ENCODE measurements at regions not wholly inside any gene's neighbourhood (a gene's known extent, or its start where the extent isn't known, plus 50 kb on each side); places are given as distances from the start of the nearest gene placed in this dataset.

DNA sequence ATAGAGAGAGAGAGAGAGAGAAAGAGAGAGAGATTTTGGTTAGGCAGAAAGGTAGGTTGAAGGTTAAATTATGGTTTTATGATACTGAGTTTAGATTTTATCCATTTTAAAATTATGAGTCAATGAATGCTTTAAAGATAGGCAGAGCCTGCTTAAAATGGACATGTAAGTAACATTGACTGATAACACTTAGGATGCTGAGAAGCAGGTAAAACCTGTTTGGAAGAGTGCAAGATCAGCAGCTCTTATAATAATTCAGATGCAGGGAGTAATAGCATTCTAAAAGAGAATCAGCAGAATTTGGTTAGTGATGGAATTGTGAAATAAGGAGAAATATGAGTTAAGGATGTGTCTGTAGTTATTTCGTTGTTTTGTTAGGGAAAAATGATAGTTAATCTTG, 446.6 kb downstream of the PLA2G4A start:
- no peak overlapping the region for H3K4me3 ChIP-seq (ENCODE audit: low read depth, low read length)
- H3K4me1 ChIP-seq (ENCODE audit: control insufficient read depth in 1 of 2, insufficient read depth in 2 of 2, low read length in 2 of 2) = no peaks in the 10 kb centered on the region
- H3K79me1 ChIP-seq (ENCODE audit: low read length) = no peaks in the 10 kb centered on the region
- no peaks in the 10 kb centered on the region for H3K9me3 ChIP-seq (ENCODE audit: insufficient read depth, low read depth, low read length)
- H2BK120ac ChIP-seq (ENCODE audit: insufficient read depth, low read length, poor library complexity) = no peak overlapping the region
- H3K27me3 ChIP-seq (ENCODE audit: insufficient read depth, low read length) = no peaks in the 10 kb centered on the region
- H3K4me2 ChIP-seq (ENCODE audit: low read length) = no peak overlapping the region
- H4K91ac ChIP-seq (ENCODE audit: low read depth, low read length) = no peak overlapping the region
- no peak overlapping the region for H4K12ac ChIP-seq (ENCODE audit: low read depth, low read length)
- no peaks in the 10 kb centered on the region for H3K79me2 ChIP-seq (ENCODE audit: control insufficient read depth, insufficient read depth, low read length, poor library complexity)
- no peak overlapping the region for H3K18ac ChIP-seq (ENCODE audit: low read length)
- H3K27ac ChIP-seq (ENCODE audit: low read depth, low read length) = no peak overlapping the region
- no peak overlapping the region for H3K9ac ChIP-seq (ENCODE audit: low read length)
- 100% methylated on average over 1 of the region's 1 CpG for WGBS (ENCODE audit: extremely low coverage, insufficient coverage, insufficient read length)
- H4K8ac ChIP-seq (ENCODE audit: low read depth, low read length) = no peak overlapping the region
- H3K14ac ChIP-seq (ENCODE audit: low read length) = no peak overlapping the region
- no peak overlapping the region for H2BK12ac ChIP-seq (ENCODE audit: low read length)
- no peaks in the 10 kb centered on the region for H3K36me3 ChIP-seq (ENCODE audit: control insufficient read depth in 1 of 2, insufficient read depth in 2 of 2, low read length in 2 of 2)
- H2AK5ac ChIP-seq (ENCODE audit: low read length) = no peak overlapping the region
- no peak overlapping the region for H3K23ac ChIP-seq (ENCODE audit: low read length)
- no peak overlapping the region for H3K4ac ChIP-seq (ENCODE audit: low read depth, low read length)
- DNase-seq = peak; percentile 29 to 75
- no peak overlapping the region for H2AFZ ChIP-seq (ENCODE audit: insufficient read depth, low read length, poor library complexity)
- H2BK5ac ChIP-seq (ENCODE audit: low read depth, low read length, poor library complexity) = no peak overlapping the region

GRCh38 chr1:187275985-187276575, 447.3 kb downstream of the PLA2G4A start:
- H3K9ac ChIP-seq (ENCODE audit: low read length) = no peak overlapping the region
- H3K27me3 ChIP-seq (ENCODE audit: insufficient read depth, low read length) = no peaks in the 10 kb centered on the region
- no peak overlapping the region for H3K4ac ChIP-seq (ENCODE audit: low read depth, low read length)
- no peaks in the 10 kb centered on the region for H3K36me3 ChIP-seq (ENCODE audit: control insufficient read depth in 1 of 2, insufficient read depth in 2 of 2, low read length in 2 of 2)
- no peak overlapping the region for H2BK5ac ChIP-seq (ENCODE audit: low read depth, low read length, poor library complexity)
- H4K8ac ChIP-seq (ENCODE audit: low read depth, low read length) = no peak overlapping the region
- no peak overlapping the region for H2BK120ac ChIP-seq (ENCODE audit: insufficient read depth, low read length, poor library complexity)
- no peaks in the 10 kb centered on the region for H3K79me1 ChIP-seq (ENCODE audit: low read length)
- no CpG with 5 or more reads among the region's 4 CpGs for WGBS (ENCODE audit: extremely low coverage, insufficient coverage, insufficient read length)
- H3K4me2 ChIP-seq (ENCODE audit: low read length) = no peak overlapping the region
- H3K79me2 ChIP-seq (ENCODE audit: control insufficient read depth, insufficient read depth, low read length, poor library complexity) = no peaks in the 10 kb centered on the region
- no peak overlapping the region for H2AFZ ChIP-seq (ENCODE audit: insufficient read depth, low read length, poor library complexity)
- H3K27ac ChIP-seq (ENCODE audit: low read depth, low read length) = no peak overlapping the region
- peaks cover 0 to 1% of the 10 kb centered on the region in 2 experiments for H3K4me1 ChIP-seq (ENCODE audit: control insufficient read depth in 1 of 2, insufficient read depth in 2 of 2, low read length in 2 of 2)
- no peak overlapping the region for H4K91ac ChIP-seq (ENCODE audit: low read depth, low read length)
- H2BK12ac ChIP-seq (ENCODE audit: low read length) = no peak overlapping the region
- H3K18ac ChIP-seq (ENCODE audit: low read length) = no peak overlapping the region
- H3K14ac ChIP-seq (ENCODE audit: low read length) = no peak overlapping the region
- H4K12ac ChIP-seq (ENCODE audit: low read depth, low read length) = no peak overlapping the region
- H3K4me3 ChIP-seq (ENCODE audit: low read depth, low read length) = no peak overlapping the region
- no peak overlapping the region for H2AK5ac ChIP-seq (ENCODE audit: low read length)
- H3K9me3 ChIP-seq (ENCODE audit: insufficient read depth, low read depth, low read length) = no peaks in the 10 kb centered on the region
- no peak overlapping the region for H3K23ac ChIP-seq (ENCODE audit: low read length)
- DNase-seq = no peak

GRCh38 chr1:187276677-187277076, 447.9 kb downstream of the PLA2G4A start:
- H3K4me1 ChIP-seq (ENCODE audit: control insufficient read depth in 1 of 2, insufficient read depth in 2 of 2, low read length in 2 of 2) = peaks cover 0 to 2% of the 10 kb centered on the region in 2 experiments
- H4K8ac ChIP-seq (ENCODE audit: low read depth, low read length) = no peak overlapping the region
- H3K36me3 ChIP-seq (ENCODE audit: control insufficient read depth in 1 of 2, insufficient read depth in 2 of 2, low read length in 2 of 2) = no peaks in the 10 kb centered on the region
- no peak overlapping the region for H4K91ac ChIP-seq (ENCODE audit: low read depth, low read length)
- DNase-seq = no peak
- no peak overlapping the region for H3K4ac ChIP-seq (ENCODE audit: low read depth, low read length)
- no peak overlapping the region for H3K4me3 ChIP-seq (ENCODE audit: low read depth, low read length)
- H2BK12ac ChIP-seq (ENCODE audit: low read length) = no peak overlapping the region
- H3K27ac ChIP-seq (ENCODE audit: low read depth, low read length) = no peak overlapping the region
- H3K18ac ChIP-seq (ENCODE audit: low read length) = no peak overlapping the region
- no peak overlapping the region for H2AK5ac ChIP-seq (ENCODE audit: low read length)
- no peaks in the 10 kb centered on the region for H3K9me3 ChIP-seq (ENCODE audit: insufficient read depth, low read depth, low read length)
- H3K9ac ChIP-seq (ENCODE audit: low read length) = no peak overlapping the region
- H3K23ac ChIP-seq (ENCODE audit: low read length) = no peak overlapping the region
- H2BK5ac ChIP-seq (ENCODE audit: low read depth, low read length, poor library complexity) = no peak overlapping the region
- no peak overlapping the region for H3K14ac ChIP-seq (ENCODE audit: low read length)
- no peak overlapping the region for H4K12ac ChIP-seq (ENCODE audit: low read depth, low read length)
- no peak overlapping the region for H2AFZ ChIP-seq (ENCODE audit: insufficient read depth, low read length, poor library complexity)
- no peaks in the 10 kb centered on the region for H3K27me3 ChIP-seq (ENCODE audit: insufficient read depth, low read length)
- H3K79me2 ChIP-seq (ENCODE audit: control insufficient read depth, insufficient read depth, low read length, poor library complexity) = no peaks in the 10 kb centered on the region
- no peak overlapping the region for H3K4me2 ChIP-seq (ENCODE audit: low read length)
- no peak overlapping the region for H2BK120ac ChIP-seq (ENCODE audit: insufficient read depth, low read length, poor library complexity)
- H3K79me1 ChIP-seq (ENCODE audit: low read length) = no peaks in the 10 kb centered on the region

DNA sequence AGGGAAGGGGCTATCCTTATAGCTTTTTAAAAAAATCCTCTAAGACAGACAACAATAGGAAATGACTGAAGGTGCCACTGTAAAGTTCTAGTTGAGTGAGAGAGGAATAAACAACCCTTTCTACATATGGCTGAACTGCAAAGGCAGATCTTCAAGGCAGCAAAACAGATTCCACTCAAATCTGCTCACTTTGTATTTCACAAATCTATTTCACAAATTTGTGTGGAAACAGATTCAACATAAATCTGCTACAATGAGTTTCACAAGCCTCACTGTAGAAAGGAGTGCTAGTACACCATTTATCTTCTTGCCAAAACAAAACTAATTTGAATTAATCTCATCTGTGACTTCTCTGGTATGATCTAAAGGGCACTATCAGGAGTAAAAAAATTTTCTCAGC, 451.3 kb downstream of the PLA2G4A start:
- Histone ChIP-seq H2AFZ (ENCODE audit: insufficient read depth, low read length, poor library complexity) (no peak overlapping the region), H3K9me3 (ENCODE audit: insufficient read depth, low read depth, low read length) (no peaks in the 10 kb centered on the region), H3K79me1 (ENCODE audit: low read length) (no peaks in the 10 kb centered on the region), H2AK5ac (ENCODE audit: low read length) (no peak overlapping the region), H4K12ac (ENCODE audit: low read depth, low read length) (no peak overlapping the region), H4K91ac (ENCODE audit: low read depth, low read length) (no peak overlapping the region), H3K4me3 (ENCODE audit: low read depth, low read length) (no peak overlapping the region), H3K23ac (ENCODE audit: low read length) (no peak overlapping the region), H3K27ac (ENCODE audit: low read depth, low read length) (no peak overlapping the region), H3K14ac (ENCODE audit: low read length) (no peak overlapping the region), H3K27me3 (ENCODE audit: insufficient read depth, low read length) (no peaks in the 10 kb centered on the region), H3K4ac (ENCODE audit: low read depth, low read length) (no peak overlapping the region), H3K4me1 (ENCODE audit: control insufficient read depth in 1 of 2, insufficient read depth in 2 of 2, low read length in 2 of 2) (peaks cover 0 to 2% of the 10 kb centered on the region in 2 experiments), H2BK120ac (ENCODE audit: insufficient read depth, low read length, poor library complexity) (no peak overlapping the region), H3K4me2 (ENCODE audit: low read length) (no peak overlapping the region), H2BK5ac (ENCODE audit: low read depth, low read length, poor library complexity) (no peak overlapping the region), H2BK12ac (ENCODE audit: low read length) (no peak overlapping the region), H3K36me3 (ENCODE audit: control insufficient read depth in 1 of 2, insufficient read depth in 2 of 2, low read length in 2 of 2) (no peaks in the 10 kb centered on the region), H3K79me2 (ENCODE audit: control insufficient read depth, insufficient read depth, low read length, poor library complexity) (no peaks in the 10 kb centered on the region), H4K8ac (ENCODE audit: low read depth, low read length) (no peak overlapping the region), H3K9ac (ENCODE audit: low read length) (no peak overlapping the region), H3K18ac (ENCODE audit: low read length) (no peak overlapping the region)
- DNase-seq = no peak

All from trophoblast cell (in vitro differentiated cells and primary cell).